ENCODE measurements at regions not wholly inside any gene's neighbourhood (a gene's known extent, or its start where the extent isn't known, plus 50 kb on each side); places are given as distances from the start of the nearest gene placed in this dataset.

DNA sequence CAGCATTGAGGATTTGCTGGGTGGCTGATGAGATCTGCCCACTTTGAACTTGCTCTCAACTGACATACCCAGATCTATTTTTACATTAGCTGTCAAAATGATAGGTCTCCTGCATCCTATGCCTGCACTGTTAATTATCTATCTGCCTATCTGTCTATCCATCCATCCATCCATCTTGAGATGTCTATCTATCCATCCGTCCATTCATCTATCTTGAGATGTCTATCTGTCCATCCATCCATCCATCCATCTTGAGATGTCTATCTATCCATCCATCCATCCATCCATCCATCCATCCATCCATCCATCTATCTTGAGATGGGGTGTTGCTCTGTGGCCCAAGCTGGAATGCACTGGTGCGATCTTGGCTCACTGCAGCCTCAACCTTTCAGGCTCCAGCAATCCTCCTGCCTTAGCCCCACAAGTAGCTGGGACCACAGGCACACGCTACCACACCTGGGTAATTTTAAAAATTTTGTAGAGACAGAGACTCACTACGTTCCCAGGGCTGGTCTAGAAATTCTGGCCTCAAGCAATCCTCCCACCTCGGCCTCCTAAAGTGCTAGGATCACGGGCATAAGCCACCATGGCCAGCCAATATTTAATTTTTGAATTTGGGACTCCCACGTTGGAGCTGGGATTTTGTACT, 159.4 kb upstream of the NSMCE3 start:
- no peak for DNase-seq (ENCODE audit: low spot score)

DNA sequence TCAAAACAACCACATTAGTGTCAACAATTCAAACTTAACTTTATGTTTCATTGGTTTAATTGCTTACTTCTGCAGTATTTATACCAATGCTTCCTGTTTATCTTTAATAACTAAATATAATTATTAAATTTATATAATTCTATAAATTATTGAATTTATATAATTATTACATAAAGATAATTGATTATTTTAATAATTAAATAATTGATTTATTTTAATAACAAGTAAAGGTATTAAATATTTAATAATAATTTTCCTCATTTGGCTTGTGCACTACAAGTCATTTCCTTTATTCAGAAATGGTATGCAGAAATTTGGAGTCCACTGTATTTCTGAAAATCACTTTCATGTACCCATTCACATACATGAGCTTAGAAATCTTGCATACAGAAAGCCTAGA, 156.2 kb upstream of the NSMCE3 start:
- no peak for DNase-seq (ENCODE audit: low spot score)

DNA sequence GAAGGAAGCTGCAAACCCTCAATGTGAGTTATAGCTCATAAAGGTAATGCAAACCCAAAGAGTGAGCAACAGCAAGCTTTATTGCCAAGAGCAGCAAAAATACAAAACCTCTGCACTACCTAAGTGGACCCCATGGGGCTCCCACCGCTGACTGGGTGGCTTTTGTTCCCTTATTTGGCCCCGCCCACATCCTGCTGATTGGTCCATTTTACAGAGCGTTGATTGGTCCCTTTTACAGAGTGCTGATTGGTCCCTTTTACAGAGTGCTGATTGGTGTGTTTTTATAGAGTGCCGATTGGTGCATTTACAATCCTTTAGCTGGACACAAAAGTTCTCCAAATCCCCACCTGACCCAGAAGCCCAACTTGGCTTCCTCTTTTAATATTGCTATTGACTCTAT, 154.5 kb upstream of the NSMCE3 start:
- no peak for DNase-seq (ENCODE audit: low spot score)

DNA sequence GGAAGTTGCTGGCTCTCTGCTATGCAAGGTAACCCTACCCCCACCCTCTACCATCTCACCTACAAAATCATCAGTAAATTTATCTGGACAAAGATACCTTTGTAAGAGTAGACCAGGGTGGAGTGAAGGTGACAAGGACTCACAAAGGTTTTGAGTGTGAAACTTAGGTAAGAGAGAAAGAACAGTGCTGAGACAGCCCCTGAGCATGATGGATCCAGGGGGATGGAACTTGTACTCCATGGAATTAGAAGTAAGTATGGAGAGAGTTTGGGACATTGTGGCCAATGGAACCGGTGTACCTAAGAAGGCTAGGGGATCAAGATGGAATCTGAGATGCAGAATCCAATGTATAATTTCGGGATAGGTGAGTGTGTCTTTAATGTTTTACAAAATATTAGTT, 153.0 kb upstream of the NSMCE3 start:
- no peak for DNase-seq (ENCODE audit: low spot score)

DNA sequence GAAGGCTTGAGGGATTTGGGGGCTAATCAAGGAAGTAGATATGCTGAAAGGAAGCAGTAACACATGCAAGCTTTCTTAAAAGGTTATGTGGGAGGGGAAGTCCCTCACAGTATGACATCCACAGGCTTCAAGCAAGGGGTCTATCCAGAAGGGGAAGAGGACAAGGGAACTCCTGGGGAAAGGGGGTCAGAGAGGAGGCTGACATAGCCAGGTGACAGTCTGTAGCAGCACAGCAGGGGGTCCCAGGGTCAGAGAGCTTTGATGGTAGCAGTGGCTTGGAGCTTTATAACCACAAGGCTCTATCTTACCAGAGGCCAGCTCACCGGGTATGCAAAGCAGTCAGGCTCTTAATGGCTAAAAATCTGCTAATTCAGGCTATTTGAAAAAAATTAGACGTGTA, 150.6 kb upstream of the NSMCE3 start:
- DNase-seq (ENCODE audit: low spot score): no peak

DNA sequence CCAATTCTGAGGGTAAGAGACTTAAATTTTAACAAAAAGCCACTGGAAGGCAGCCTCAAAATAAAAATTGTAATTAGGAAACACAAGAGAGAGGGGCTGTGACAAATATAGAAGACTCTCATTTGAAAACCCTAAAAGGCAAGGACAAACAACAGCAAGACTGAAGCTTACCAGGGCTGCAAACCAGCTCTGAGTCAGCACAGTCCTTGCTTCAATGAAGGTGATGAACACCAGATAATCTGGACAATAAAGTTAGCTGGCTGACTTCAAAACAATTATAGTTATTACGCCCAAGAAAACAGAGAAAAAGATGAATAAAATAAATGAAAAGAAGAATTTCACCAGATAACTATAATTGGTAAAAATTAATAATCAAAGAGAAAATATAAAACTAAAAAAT, 149.3 kb upstream of the NSMCE3 start:
- no peak for DNase-seq (ENCODE audit: low spot score)

DNA sequence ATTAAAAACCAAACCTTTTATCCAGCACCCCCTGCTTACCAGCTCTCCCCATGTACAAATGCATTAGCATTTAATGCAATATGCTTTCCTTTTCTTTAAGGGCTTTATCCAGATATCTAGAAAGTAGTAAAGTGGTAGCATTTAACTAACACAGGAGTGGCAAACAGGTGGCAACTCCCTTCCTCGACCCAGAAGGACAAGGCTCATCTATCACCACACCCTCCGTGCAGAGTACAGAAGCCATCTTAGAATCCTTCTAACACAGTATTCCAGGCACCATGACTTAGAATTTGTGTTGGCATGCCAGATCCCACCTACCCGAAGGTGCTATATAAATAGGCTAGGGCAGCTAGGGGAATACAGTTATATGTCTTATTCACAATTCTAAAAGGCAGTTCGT, 148.6 kb upstream of the NSMCE3 start:
- no peak for DNase-seq (ENCODE audit: low spot score)

DNA sequence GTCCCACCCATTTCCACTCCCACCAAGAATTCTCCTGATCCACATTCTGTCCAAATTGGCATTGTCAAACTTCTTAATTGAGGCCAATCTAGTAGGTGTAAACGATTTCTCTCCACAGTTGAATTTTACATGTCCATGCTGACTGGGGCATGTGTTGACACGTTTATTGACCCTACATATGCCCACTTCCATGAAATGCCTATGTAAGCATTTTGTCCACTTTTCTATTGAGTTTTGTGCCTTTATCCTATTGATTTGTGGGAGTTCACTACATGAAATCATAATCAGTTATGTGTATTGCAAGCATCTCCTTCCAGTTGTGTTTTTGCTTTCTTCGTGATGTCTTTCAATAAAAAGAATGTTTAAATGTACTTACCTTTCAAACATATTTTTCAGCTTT, 141.7 kb upstream of the NSMCE3 start:
- no peak for DNase-seq (ENCODE audit: low spot score)

DNA sequence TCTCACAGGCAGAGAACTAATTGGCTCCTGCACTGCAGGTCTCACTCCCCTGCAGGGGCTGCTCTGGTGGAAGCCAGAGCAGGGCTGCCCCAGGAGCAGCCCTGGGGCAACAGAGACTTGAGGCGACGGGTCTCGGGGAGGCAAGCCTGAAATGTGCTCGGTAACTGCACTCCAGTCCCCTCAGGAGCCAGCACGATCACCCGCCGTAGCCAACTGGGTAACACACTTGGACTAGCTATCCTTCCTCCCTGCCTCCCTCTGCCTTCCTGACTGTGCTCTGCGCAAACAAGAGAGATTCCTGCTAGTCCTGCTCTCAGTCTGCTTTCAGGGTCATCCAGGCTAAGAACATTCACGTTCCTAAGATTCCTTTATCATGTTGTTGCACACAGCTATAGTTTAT, 140.7 kb upstream of the NSMCE3 start:
- no peak for DNase-seq (ENCODE audit: low spot score)

DNA sequence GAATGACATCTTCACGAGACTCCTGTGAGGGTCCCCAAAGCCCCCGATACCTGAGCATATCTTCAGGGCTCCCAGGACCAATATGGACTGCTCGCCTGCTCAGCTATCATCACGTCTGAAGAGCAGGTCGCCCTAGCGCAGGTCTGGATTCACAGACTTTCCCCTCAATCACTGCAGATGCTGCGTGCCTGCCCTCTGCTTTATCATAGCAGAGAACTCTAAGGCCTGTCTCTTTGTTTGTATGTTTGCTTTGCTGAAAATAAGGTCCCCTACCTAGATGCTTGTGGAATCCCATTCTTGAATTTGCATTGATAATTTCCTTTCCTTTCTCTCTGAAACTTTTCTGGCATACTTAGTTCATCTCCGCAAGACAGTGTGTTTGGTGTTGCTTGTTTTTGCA, 140.3 kb upstream of the NSMCE3 start:
- no peak for DNase-seq (ENCODE audit: low spot score)

DNA sequence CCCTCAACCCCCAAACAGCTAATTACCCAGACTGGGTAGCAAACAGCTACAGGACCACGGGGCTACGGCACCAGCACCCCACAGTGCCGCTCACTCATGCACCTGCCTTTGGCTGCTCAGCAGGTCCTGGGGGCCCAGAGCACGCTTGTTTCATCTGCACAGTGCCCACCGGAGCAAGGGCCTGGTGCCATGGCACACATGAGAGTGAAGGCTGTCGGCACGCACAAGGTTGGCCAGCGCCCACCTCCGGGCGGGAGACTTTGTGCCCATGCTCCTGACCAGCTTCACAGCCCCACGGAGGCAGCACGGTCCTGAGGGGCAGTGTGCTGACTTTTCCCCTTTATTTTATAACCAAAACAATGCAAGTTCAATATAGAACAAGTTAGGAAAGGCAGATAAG, 135.9 kb upstream of the NSMCE3 start:
- no peak for DNase-seq (ENCODE audit: low spot score)

DNA sequence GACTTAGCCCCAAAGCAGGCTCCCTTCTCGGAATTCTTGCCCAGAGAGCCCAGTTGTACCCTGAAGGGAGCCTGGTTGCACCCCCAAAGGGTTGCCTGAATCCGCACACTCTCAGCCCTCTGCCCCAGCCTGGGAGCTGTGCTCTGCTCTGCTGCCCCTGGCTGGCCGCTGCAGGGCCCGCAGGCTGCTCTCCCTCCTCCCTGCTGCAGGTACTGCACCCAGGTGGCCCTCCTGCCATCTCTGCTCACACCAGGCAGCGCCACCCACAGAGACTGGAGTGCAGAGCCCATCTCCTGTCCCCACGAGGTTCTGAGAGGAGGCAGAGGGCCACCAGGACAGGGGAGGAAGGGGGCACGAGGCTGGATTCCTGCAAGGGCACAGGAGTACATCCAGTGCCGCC, 134.2 kb upstream of the NSMCE3 start:
- no peak for DNase-seq (ENCODE audit: low spot score)

DNA sequence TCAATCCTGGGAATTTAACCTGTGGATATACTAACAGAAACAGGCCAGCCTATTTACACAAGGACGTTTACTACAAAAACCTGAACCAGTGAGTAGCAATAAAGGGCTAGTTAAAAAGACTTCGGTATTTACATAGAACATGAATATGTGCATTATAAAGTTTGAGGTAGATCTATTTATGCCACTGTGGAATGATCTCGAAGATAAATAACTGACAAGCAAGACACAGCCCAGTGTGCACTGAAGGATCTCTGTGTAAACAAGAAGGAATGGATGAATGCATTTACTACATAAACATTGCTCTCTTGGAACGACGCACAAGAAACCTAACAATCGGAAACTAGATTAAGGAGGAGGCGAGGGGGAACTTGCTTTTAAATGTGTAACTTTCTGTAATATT, 132.0 kb upstream of the NSMCE3 start:
- no peak for DNase-seq (ENCODE audit: low spot score)

DNA sequence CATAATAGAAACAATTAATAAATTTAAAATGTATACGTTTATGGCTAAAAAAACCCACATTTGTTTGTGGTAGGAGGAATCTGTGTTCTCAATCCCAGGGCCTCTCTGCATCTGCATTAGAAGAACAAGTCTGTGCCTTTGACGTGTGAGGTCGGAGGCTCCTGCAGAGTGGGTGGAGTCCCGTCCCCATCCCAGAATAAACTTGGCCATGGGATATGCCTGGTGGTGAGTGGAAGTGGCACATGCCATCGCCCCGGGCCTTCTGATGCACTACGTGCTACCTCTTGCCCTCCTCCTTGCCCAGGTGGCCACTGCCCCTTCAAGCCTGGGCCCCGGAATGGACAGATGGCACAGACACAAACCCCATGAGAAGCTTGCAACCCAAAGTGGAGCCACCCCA, 131.1 kb upstream of the NSMCE3 start:
- DNase-seq (ENCODE audit: low spot score): no peak

DNA sequence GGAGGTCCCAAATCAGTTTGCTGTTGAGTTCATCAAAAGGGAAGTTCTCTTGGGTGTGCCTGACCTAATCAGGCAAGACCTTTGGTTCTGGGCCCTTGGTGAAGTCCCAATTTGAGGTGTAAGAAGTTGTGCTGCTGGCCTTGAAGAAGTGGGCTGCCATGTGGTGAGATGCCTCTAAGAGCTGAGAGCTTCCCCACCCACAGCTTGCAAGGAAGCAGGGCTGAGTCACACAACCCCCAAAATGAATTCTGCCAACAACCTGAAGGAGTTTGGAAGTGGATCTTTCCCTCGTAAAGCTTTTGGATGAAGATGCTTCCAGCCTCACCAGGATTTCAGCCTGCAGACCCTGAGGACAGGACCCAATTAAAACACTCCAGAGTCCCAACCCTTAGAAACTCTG, 129.3 kb upstream of the NSMCE3 start:
- DNase-seq (ENCODE audit: low spot score): no peak

DNA sequence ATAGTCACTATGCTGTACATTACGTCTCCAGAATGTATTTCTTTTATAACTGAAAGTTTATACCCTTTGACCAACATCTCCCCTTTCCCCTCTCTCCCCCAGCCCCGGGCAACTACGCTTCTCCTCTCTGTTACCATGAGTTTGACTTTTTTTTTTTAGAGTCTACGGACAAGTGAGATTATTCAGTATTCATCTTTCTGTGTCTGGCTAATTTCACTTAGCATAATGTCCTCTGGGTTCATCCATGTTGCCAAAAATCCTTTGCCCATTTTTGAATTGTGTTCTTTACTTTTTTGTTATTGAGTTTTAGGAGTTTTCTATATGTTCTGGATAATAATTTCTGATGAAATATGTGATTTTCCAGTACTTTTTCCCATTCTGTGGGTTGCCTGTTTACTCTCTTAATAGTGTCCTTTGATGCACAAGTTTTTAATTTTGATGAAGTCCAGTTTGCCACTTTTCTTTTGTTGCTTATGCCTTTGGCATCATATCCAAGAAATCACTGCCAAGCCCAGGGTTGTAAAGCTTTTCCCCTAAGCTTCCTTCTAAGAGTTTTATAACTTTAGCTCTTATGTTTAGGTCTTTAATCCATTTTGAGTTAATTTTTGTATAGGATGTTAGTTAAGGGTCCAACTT, 126.7 kb upstream of the NSMCE3 start:
- no peak for DNase-seq (ENCODE audit: low spot score)

DNA sequence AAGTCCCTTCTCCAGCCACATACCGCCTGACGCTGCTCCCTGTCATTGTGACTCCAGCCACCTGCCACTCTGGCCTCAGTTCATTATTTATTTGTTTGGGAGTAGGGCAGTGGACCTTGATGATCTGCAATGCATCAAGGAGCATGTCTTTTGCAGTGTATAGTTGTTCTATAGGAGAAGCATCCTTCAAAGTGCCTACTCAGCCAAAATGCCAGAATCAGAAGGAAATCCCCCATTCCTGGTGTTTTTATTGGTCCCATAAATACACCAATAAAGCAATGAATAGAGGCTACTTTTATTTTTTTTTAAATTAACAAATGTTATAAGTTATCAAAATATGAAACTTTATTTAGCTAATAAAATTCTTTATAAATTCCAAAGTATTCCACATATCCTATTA, 123.8 kb upstream of the NSMCE3 start:
- no peak for DNase-seq (ENCODE audit: low spot score)

DNA sequence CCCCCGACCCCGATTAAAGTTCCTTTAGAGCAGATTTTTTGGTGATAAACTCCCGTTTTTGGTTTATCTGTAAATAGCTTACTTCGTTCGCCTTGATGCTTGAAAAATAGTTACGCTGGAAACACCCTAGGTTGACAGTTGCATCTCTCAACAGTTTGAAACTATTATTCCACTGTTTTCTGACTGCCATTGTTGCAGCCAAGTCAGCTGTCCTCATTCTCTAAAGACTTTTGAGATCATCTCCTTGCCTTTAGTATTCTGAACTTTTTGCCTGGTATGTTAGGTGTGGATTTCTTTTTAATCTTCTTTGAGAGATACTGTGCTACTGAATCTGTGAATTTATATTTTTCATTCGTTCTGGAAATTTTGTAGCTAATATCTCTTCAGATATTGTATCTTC, 122.7 kb upstream of the NSMCE3 start:
- no peak for DNase-seq (ENCODE audit: low spot score)

DNA sequence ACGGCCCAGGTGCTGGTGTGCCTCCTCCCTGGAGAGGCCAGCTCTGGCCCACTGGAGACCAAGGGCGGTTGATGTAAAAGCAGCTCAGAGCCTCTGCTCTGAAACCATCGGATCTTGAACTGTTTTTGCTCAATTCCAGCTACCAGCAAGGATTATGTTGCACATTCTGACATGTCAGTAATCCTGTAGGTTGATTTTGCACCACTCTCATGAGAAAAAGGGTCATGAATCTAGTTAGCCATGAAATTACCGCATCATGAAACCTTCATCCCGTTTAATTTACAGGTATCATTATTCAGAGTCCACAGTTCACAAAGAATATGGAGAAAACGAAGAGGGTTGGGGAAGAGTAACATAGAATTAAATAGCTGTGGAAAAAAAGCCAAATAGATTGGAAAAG, 120.4 kb upstream of the NSMCE3 start:
- no peak for DNase-seq (ENCODE audit: low spot score)

DNA sequence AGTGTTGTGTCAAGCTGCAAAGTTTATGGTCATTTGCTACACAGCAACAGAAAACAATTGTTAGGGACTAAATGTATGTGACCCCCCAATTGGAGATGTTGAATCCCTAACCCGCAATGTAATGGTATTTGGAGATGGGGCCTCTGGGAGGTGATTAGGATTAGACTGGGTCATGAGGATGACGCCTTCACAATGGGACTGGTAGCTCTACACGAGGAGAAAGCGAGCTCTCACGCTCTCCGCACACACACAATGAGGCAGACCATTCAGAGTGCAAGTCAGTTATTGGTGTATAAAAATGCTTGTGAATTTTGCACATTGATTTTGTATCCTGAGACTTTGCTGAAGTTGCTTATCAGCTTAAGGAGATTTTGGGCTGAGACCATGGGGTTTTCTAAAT, 116.9 kb upstream of the NSMCE3 start:
- no peak for DNase-seq (ENCODE audit: low spot score)

DNA sequence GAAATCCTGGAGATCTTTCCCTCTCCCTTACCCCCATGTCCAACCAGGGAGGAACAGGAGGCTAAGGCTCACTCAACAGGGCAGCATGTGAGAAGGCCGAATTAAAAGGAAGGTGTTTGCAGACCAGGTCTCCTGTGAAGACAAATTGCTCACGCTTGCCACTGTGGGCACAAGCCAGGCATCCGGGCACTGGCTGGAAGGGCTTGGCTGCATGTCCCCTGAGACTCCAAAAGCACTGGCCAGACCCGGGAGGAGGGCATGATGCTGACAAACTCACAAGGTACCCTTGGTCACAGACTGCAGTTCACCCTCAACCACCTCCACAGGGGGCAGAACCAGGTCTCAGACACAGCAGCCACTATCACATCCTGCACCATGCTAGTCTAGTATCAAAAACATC, 113.7 kb upstream of the NSMCE3 start:
- no peak for DNase-seq (ENCODE audit: low spot score)

DNA sequence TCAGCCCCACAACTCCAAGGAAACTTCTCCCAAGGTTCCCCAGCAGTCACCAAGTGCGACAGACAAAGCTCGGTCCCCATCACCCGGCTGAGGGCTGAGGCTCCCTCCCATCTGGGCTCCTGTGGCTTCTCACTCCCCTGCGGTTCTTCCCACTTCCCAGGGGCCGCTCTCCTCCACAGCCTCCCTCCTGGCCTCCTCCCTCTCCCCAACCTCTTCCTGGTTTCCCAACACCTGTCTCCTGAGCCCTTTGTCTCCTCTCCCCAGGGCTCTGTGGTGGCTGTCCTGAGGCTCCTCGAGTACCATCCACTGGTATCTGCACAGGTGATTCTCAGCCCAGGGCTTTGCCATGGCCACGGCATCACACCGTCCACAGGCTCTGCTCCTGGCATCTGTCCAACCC, 113.2 kb upstream of the NSMCE3 start:
- DNase-seq (ENCODE audit: low spot score): no peak

DNA sequence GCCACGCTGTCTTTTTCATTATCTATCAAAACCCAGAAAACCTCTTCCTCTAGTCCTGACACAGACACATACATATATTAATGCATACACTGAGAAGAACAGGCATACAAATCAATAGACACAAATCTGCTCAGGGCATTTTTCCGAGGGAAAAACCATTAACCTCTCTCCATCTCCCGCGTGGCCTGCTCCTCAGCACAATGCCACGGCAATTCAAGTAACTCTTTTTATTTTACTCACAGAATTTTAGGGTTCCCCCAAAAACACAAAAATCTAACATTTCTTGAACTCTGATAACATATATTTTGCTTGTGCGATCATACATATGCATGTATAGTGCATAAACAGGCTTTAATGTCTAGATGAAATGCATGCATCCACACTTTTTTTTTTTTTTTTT, 110.8 kb upstream of the NSMCE3 start:
- DNase-seq (ENCODE audit: low spot score): no peak

DNA sequence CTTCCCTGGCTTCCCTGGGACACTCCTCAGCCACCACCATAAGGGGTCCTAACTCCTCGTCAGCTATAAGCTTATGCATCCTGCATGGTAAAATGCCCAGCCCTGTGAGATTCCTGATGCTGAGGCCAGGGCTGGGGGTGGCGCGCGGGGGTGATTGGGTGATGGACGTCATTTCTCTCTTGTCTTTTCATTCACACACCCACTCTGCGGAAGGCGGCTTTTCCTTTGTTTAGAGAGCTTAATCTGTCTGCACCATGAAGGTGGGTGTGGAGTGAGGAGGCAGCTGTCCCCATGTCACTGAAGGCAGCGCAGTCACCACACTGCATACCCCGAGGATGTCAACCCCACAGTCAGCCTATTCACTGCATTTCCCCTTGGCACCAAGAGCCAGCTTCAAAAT, 110.0 kb upstream of the NSMCE3 start:
- DNase-seq (ENCODE audit: low spot score): no peak
